Superior temporal gyrus (tissue), 1 donor: ENCODE measurements at regions not wholly inside any gene's neighbourhood (a gene's known extent, or its start where the extent isn't known, plus 50 kb on each side); places are given as distances from the start of the nearest gene placed in this dataset.

Experiments
- DNase-seq: peaks from one replicate; pipeline ENCODE4 v3.0.0-alpha.2; 2016; ENCODE audit errors: extremely low spot score

DNA sequence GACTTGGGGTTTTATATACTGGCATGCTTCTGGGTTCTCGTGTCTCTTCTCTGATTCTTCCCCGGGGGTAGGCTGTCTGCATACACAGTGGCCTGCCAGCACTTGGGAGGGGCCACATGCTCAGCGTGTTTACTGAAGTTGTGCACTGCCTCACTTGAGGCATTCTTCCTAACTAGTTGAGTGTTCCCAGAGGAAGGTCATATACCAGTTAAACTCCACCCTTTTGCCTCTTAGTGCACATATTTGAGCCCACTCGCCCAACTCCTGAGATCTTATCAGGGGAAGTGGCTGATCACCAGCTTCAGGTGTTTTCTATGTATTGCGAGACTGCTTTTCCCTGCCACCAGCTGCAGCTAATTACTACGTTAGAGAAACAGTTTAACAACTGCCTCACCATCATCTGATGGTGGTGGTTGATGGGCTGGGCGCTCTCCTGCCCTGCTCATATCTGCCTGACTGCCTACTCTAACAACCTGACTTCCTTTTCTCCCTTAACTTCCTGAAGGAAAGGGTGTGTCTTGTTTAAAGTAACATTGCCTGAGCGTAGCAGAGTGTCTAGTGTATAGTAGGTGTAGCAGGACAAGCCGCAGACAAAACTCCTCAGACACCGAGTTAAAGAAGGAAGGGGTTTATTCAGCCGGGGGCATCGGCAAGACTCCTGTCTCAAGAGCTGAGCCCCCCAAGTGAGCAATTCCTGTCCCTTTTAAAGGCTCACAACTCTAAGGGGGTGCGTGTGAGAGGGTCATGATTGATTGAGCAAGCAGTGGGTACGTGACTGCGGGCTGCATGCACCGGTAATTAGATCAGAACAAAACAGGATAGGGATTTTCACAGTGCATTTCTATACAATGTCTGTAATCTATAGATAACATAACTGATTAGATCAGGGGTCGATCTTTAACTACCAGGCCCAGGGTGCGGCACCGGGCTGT is 60.1 kb upstream of the CLINT1 start:
- no peak for DNase-seq

DNA sequence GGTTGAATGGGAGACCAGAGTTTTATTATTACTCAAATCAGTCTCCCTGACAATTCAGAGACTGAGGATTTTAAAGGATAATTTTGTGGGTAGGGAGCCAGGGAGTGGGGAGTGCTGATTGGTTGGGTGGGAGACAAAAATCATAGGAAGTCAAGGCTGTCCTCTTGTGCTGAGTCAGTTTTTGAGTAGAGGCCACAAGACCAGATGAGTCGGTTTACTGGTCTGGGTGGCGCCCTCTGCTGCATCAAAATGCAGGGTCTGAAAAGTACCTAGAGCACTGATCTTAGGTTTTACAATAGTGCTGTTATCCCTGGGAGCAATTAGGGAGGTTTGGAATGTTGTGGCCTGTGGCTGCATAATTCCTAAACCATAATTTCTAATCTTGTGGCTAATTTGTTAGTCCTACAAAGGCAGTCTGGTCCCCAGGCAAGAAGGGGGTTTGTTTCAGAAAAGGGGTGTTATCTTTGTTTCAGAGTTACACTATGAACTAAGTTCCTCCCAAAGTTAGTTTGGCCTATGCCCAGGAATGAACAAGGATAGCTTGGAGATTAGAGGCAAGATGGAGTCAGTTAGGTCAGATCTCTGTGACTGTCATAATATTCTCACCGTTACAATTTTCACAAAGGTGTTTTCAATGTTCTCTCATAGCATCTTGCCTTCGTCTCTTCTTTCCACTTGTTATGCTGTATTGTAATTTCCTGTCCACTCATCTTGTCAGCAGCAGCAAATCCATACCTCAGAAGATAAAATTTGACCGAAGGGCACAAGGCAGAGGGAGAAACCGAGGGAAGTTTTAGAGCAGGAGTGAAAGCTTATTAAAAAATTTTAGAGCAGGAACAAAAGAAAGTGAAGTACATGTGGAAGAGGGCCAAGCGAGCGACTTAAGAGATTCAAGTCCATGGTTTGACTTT is 59.2 kb upstream of the CLINT1 start:
- no peak for DNase-seq

DNA sequence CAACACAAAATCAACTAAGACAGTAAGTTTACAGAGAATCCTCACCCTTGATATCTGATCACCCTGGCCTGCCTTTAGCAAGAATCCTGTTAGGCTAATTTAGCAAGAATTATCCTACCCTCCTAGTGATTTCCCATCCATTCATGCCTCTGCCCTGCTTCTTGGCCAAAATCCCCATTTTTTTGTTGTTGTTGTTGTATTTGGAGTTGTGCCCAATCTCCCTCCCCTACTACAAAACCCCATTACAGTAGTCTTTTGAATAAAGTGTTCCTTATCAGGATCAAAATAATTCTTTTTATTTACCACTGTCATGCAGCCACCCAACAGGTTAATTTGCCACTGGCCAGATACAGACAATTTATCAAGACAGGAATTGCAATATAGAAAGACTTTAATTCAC is 58.5 kb upstream of the CLINT1 start:
- DNase-seq = no peak

DNA sequence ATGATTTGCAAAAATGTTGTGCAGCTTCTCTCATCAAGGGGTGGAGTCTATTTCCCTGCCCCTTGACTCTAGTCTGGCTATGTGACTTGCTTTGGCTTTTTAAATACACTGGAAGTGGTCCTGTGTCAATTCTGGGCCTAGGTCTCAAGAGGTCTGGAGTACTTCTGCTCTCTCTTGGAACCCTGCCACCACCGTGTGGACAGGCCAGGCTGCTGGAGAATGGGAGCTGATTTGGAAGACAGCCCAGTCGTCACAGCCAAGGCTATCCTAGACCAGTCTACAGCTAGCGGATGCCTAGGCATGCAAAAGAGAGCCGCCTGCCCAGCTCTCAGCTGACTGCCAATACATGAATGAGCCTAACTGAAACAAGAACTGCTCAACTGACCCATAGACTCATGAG is 56.7 kb upstream of the CLINT1 start:
- peak; percentile 71 for DNase-seq

DNA sequence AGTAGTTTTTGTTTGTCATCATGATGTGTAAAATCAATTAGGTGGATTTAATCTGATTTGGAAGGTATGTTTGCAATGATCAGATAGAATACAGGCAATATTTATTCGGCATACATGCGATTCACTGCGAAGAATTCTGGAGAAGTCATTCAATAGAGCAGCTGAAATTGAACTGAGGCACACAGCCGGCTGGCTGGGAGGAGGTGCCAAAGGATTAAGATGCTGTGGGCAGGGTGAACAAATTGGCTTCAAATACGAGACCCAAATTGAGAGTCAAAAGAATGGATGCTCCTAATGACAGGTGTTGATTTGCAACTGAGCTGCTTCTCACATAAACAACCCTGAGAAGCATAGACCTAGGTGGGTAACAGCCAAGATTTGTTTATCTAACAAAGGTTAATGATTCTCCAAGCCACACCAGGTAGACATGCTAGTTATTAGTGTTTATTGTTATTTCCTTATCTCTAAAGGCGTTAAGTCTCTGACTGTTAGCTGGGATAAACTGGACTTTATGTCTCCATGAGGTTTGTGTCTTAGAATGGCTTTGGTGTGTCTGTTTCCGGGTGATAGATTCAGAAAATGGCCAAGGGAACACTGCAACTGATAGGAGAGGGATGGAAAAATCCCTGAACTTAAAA is 55.3 kb upstream of the CLINT1 start:
- no peak for DNase-seq

DNA sequence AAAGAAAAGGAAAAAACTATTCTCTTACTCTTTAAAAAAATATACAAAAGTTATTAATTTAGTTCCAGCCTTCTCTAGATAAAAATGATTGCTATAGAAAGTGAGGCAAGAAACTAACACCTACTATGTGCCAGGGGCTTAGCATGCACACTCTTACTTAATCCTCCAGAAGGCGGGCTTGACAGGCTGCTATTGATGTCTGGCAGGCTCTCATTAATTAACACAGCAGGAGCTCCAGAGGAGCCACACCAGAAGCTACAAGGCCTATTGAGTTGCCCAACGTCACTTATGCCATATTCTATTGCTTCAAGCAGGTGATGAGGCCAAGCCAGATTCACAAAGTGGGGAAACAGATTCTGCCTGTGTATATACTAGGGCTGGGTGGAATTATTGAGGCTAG is 54.6 kb upstream of the CLINT1 start:
- DNase-seq = no peak

DNA sequence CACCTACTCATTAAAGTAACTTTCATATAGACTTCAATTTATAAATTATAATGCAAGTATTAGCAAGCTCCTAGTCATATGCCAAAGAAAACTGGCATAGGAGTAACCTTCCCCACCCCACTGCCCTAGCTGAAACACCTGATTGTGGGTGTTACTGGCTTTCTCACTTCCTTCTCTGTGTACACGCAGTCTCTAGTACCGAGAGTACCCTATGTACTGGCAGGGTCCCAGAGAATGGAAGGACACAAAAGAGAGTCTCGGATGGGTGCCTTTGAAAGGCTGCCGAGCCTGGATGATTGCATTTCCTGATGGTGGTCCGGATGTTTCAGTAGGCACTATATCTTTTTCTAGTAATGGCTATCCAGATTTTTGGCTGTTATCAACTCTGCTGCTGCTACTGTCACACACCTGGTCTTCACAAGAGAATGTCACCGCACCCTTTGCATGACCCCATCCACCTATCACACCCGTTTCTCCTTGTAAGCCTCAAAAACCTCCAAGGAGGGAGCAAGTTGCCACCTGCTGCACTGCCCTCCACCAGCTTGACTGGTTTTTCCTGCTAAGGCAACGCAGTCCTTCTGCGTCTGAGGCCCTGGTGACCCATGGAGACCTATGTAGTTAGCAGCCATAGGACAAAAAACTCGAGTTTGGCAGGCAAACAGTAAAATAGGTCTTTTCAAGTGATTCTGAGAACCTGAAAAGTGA is 53.8 kb upstream of the CLINT1 start:
- no peak for DNase-seq

DNA sequence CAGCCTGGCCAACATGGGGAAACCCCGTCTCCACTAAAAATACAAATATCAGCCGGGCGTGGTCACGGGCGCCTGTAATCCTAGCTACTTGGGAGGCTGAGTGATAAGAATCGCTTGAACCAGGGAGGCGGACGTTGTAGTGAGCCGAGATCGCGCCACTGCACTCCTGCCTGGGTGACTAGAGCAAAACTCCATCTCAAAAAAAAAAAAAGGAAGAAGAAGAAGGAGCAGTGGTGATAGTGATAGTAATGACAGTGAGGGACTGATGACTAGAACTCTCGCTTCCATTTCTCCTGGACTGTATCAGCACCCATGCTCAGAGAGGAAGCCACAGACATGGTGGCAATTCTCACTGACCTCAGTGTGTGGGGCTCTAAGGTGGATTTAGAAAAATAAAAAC is 52.6 kb upstream of the CLINT1 start:
- DNase-seq = no peak
